Neutrophil (primary cell): ENCODE measurements at regions not wholly inside any gene's neighbourhood (a gene's known extent, or its start where the extent isn't known, plus 50 kb on each side); places are given as distances from the start of the nearest gene placed in this dataset.

Experiments used
- H3K27ac ChIP-seq: fragments of 200-600 bp; sonication (generic); 2 replicates; pipeline ENCODE4 v1.5.1; 2016; ENCODE audit warnings: mild to moderate bottlenecking, moderate library complexity
- H3K27me3 ChIP-seq: fragments of 200-600 bp; sonication (generic); 2 replicates; pipeline ENCODE4 v1.6.0; 2016; ENCODE audit warnings: mild to moderate bottlenecking
- H3K36me3 ChIP-seq: fragments of 200-600 bp; sonication (generic); 2 replicates; pipeline ENCODE4 v1.5.1; 2017
- H3K4me1 ChIP-seq, 2 experiments: fragments of 200-600 bp in 1 of 2; sonication (generic) in 1 of 2; 1 replicate in 1 of 2; 2 replicates in 1 of 2; pipeline versions ENCODE4 v1.5.1 to v1.6.1; 2013 to 2016; ENCODE audit warnings: low read depth in 1 of 2, low read length in 1 of 2, mild to moderate bottlenecking in 1 of 2, moderate library complexity in 1 of 2; ENCODE audit not compliant: control insufficient read depth in 1 of 2, insufficient read depth in 1 of 2
- H3K4me3 ChIP-seq, 2 experiments: fragments of 200-600 bp in 1 of 2; sonication (generic) in 1 of 2; 1 replicate in 1 of 2; 2 replicates in 1 of 2; pipeline ENCODE4 v1.5.1; 2013 to 2016; ENCODE audit warnings: low read depth in 1 of 2, low read length in 1 of 2, mild to moderate bottlenecking in 1 of 2, moderate library complexity in 1 of 2
- H3K9me3 ChIP-seq: fragments of 200-600 bp; sonication (generic); 2 replicates; pipeline ENCODE4 v1.5.1; 2016
- CTCF ChIP-seq: fragments of 200-600 bp; sonication (generic); IDR thresholded peaks from 2 replicates; pipeline ENCODE4 v1.5.1; 2016; ENCODE audit warnings: antibody characterized with exemption

- TF ChIP-seq CTCF = no peak
- Histone ChIP-seq H3K9me3 (no peaks in the 10 kb centered on the region), H3K4me3 (no peak overlapping the region)
Measured at GRCh38 chr6:150738092-150738629, 127.3 kb upstream of the MTHFD1L start.

DNA sequence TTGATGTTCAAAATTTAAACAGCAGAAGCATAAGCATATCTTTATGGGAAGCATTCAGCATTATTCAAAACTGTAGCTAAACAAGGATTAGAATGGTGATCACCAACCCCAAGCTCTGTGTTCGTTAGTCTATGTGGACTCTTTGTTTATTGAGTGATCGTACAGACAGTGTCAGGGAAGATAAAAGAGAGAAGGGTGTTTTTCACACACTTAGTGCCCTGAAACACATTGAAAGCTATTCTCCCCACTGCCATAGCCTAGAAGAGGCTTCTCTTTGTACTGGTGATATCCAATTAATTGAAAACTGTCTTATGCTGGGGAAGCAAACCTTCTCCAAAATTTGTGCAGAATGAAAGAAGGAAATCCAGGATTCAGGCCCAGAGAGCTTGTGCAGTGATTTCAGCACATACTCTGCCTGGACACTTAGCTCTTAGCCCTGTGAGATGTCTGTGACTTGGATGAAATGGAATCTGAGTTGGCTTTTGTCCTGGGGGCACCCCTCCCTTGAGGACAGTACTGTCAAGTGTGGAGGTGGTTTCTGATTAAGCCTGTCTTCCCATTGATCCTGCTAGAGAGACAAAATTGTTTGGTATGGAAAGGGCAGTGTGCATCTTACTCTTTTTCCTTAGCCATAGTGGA lies 125.7 kb upstream of the MTHFD1L start:
- H3K27ac ChIP-seq = no peak overlapping the region
- H3K9me3 ChIP-seq = no peaks in the 10 kb centered on the region
- H3K27me3 ChIP-seq = peaks cover 7% of the 10 kb centered on the region
- no peaks in the 10 kb centered on the region for H3K36me3 ChIP-seq
- H3K4me1 ChIP-seq = no peaks in the 10 kb centered on the region
- TF ChIP-seq CTCF = no peak
- H3K4me3 ChIP-seq = no peak overlapping the region

More at GRCh38 chr6:150738092-150738629, 127.3 kb upstream of the MTHFD1L start:
- Histone ChIP-seq H3K27ac (no peak overlapping the region), H3K36me3 (no peaks in the 10 kb centered on the region), H3K4me1 (no peaks in the 10 kb centered on the region), H3K27me3 (peaks cover 7% of the 10 kb centered on the region)

DNA sequence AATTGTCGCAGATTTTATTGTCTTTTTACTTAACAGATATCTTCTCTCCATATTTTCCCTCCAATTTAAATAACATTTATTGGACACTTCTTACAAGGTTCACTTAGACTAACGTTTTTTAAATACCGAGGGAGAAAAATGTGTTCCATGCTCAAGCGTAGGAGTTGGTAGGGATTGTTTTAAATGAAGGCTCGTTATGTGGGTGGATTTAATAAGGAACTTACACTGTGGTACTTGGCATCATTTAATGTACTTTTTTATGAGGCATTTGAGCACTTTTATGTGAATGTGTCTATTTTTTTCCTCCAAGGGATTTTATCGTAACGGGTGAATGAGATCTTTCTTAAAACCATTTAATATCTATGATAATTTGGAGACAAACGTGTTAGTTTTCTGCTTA lies 125.0 kb upstream of the MTHFD1L start:
- H3K36me3 ChIP-seq = no peaks in the 10 kb centered on the region
- H3K4me1 ChIP-seq = no peaks in the 10 kb centered on the region
- H3K27me3 ChIP-seq = peaks cover 7% of the 10 kb centered on the region
- H3K4me3 ChIP-seq = no peak overlapping the region
- H3K9me3 ChIP-seq = no peaks in the 10 kb centered on the region
- no peak for TF ChIP-seq CTCF
- H3K27ac ChIP-seq = no peak overlapping the region

GRCh38 chr6:150741633-150742200 lies 123.8 kb upstream of the MTHFD1L start:
- TF ChIP-seq CTCF = no peak
- H3K27ac ChIP-seq = no peak overlapping the region
- H3K4me3 ChIP-seq = no peak overlapping the region
- H3K4me1 ChIP-seq = no peaks in the 10 kb centered on the region
- no peaks in the 10 kb centered on the region for H3K36me3 ChIP-seq
- no peaks in the 10 kb centered on the region for H3K9me3 ChIP-seq
- peaks cover 10% of the 10 kb centered on the region for H3K27me3 ChIP-seq

- H3K4me1 ChIP-seq = no peaks in the 10 kb centered on the region
- no peaks in the 10 kb centered on the region for H3K9me3 ChIP-seq
- TF ChIP-seq CTCF = no peak
- H3K27me3 ChIP-seq = peaks cover 15% of the 10 kb centered on the region
- H3K27ac ChIP-seq = no peak overlapping the region
- no peaks in the 10 kb centered on the region for H3K36me3 ChIP-seq
- no peak overlapping the region for H3K4me3 ChIP-seq
Measured at GRCh38 chr6:150744522-150745260, 120.8 kb upstream of the MTHFD1L start.
